ENCODE measurements at regions not wholly inside any gene's neighbourhood (a gene's known extent, or its start where the extent isn't known, plus 50 kb on each side); places are given as distances from the start of the nearest gene placed in this dataset.

- TF ChIP-seq GATA2 (IDR thresholded peaks at IDR 0.05; ENCODE audit: low read depth, low read length), result no peak
- no peak for TF ChIP-seq GATA3 (IDR thresholded peaks at IDR 0.05; ENCODE audit: low read depth, low read length)
Observed at GRCh38 chr13:86660090-86660489, 860.9 kb upstream of the SLITRK6 start.
